ENCODE measurements at regions not wholly inside any gene's neighbourhood (a gene's known extent, or its start where the extent isn't known, plus 50 kb on each side); places are given as distances from the start of the nearest gene placed in this dataset.
"Not testable (repeated sequence)": the region's sequence is repeated elsewhere in the genome, so short reads cannot be mapped to it uniquely, and the experiment has no call there.

DNA sequence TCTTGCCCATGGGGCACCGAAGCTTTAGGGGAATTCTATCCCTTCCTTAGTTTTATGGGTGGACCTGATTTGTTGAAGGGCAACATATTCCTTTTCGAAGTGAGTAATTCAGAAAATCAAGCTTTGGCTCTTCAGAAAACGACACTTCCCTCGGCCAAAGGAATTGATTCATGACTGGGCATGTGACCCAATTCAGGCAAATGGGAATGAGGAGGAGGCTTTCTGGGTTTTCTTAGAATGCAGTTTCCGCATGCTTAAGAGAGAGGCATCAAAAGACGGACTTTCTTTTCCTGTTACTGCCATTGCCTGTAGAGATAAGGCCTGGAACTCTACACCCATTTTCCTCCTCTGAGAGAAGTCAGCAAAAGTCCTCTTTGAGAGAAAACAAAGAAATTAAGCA lies 179.5 kb downstream of the RFPL4B start:
- no peak for TF ChIP-seq SIN3A (IDR thresholded peaks at IDR 0.05; ENCODE audit: borderline replicate concordance, insufficient read depth, low read depth, low read length)
- no peak for TF ChIP-seq TCF7L2 (IDR thresholded peaks at IDR 0.05; ENCODE audit: low read depth, low read length)
- TF ChIP-seq, protein P1, sequence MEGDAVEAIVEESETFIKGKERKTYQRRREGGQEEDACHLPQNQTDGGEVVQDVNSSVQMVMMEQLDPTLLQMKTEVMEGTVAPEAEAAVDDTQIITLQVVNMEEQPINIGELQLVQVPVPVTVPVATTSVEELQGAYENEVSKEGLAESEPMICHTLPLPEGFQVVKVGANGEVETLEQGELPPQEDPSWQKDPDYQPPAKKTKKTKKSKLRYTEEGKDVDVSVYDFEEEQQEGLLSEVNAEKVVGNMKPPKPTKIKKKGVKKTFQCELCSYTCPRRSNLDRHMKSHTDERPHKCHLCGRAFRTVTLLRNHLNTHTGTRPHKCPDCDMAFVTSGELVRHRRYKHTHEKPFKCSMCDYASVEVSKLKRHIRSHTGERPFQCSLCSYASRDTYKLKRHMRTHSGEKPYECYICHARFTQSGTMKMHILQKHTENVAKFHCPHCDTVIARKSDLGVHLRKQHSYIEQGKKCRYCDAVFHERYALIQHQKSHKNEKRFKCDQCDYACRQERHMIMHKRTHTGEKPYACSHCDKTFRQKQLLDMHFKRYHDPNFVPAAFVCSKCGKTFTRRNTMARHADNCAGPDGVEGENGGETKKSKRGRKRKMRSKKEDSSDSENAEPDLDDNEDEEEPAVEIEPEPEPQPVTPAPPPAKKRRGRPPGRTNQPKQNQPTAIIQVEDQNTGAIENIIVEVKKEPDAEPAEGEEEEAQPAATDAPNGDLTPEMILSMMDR (IDR thresholded peaks at IDR 0.05) = no peak
- no peak for TF ChIP-seq POLR2AphosphoS5 (IDR thresholded peaks at IDR 0.05; ENCODE audit: low read depth, low read length)
- TF ChIP-seq REST (IDR thresholded peaks at IDR 0.05; ENCODE audit: insufficient read depth in 1 of 2, low read depth in 2 of 2, low read length in 1 of 2) = no peak
- Histone ChIP-seq H3K27ac (ENCODE audit: low read length) (no peak overlapping the region), H3K4me1 (ENCODE audit: control insufficient read depth, insufficient read depth, low read length) (no peaks in the 10 kb centered on the region), H3K4me3 (ENCODE audit: low read depth in 2 of 2, low read length in 2 of 2) (no peak overlapping the region), H3K27me3 (ENCODE audit: control insufficient read depth, insufficient read depth, low read length) (no peaks in the 10 kb centered on the region), H3K9me3 (ENCODE audit: control insufficient read depth, insufficient read depth, low read depth, low read length) (0 out of 2 replicates have a peak, but pooled peaks cover under 1% of the 10 kb centered on the region), H3K36me3 (ENCODE audit: control insufficient read depth, insufficient read depth, low read length) (no peaks in the 10 kb centered on the region)
- CTCF ChIA-PET = no interaction called here
- BruUV-seq (replicated peaks) = no TSS peak
- POLR2A ChIA-PET = interaction anchor here (0.6 kb wide), 1 partner anchor 138 kb away, joined by 3 read pairs; no protein-coding TSS in a partner anchor
- no peak for DNase-seq (ENCODE audit: low read depth, low spot score)
- no peak for ATAC-seq
- in situ Hi-C loops (cut with HindIII; ENCODE audit: low pct_unique_long_range_greater_than_20kb, low sequenced_read_pairs) (no loop called here), intact Hi-C loops (cut with micrococcal nuclease; ENCODE audit: unreplicated experiment) (no loop called here)

- H3K4me3 ChIP-seq (ENCODE audit: low read depth in 2 of 2, low read length in 2 of 2); POLR2A ChIA-PET; in situ Hi-C loops (cut with HindIII; ENCODE audit: low pct_unique_long_range_greater_than_20kb, low sequenced_read_pairs); intact Hi-C loops (cut with micrococcal nuclease; ENCODE audit: unreplicated experiment); H3K36me3 ChIP-seq (ENCODE audit: control insufficient read depth, insufficient read depth, low read length); H3K27ac ChIP-seq (ENCODE audit: low read length); DNase-seq (ENCODE audit: low read depth, low spot score); CTCF ChIA-PET; H3K9me3 ChIP-seq (ENCODE audit: control insufficient read depth, insufficient read depth, low read depth, low read length); H3K4me1 ChIP-seq (ENCODE audit: control insufficient read depth, insufficient read depth, low read length); BruUV-seq (replicated peaks); ATAC-seq; H3K27me3 ChIP-seq (ENCODE audit: control insufficient read depth, insufficient read depth, low read length): not testable (repeated sequence)
These were observed 181.2 kb downstream of the RFPL4B start for GRCh38 chr6:112528306-112528705.

- intact Hi-C loops (cut with micrococcal nuclease; ENCODE audit: unreplicated experiment) (no loop called here), in situ Hi-C loops (cut with HindIII; ENCODE audit: low pct_unique_long_range_greater_than_20kb, low sequenced_read_pairs) (no loop called here)
- H3K27me3 ChIP-seq (ENCODE audit: control insufficient read depth, insufficient read depth, low read length) = no peaks in the 10 kb centered on the region
- ChIA-PET CTCF (no interaction called here), POLR2A (no interaction called here)
- peaks cover 5% of the 10 kb centered on the region; the same call in 1 of the 2 replicates for H3K9me3 ChIP-seq (ENCODE audit: control insufficient read depth, insufficient read depth, low read depth, low read length)
- no peaks in the 10 kb centered on the region for H3K4me1 ChIP-seq (ENCODE audit: control insufficient read depth, insufficient read depth, low read length)
- H3K36me3 ChIP-seq (ENCODE audit: control insufficient read depth, insufficient read depth, low read length) = no peaks in the 10 kb centered on the region
- TF ChIP-seq SIN3A (IDR thresholded peaks at IDR 0.05; ENCODE audit: borderline replicate concordance, insufficient read depth, low read depth, low read length) (no peak), REST (IDR thresholded peaks at IDR 0.05; ENCODE audit: insufficient read depth in 1 of 2, low read depth in 2 of 2, low read length in 1 of 2) (no peak), TCF7L2 (IDR thresholded peaks at IDR 0.05; ENCODE audit: low read depth, low read length) (no peak), POLR2AphosphoS5 (IDR thresholded peaks at IDR 0.05; ENCODE audit: low read depth, low read length) (no peak)
- TF ChIP-seq, protein P1 (IDR thresholded peaks at IDR 0.05) = no peak
- no TSS peak for BruUV-seq (replicated peaks)
- no peak for ATAC-seq
- no peak for DNase-seq (ENCODE audit: low read depth, low spot score)
- no peak overlapping the region for H3K27ac ChIP-seq (ENCODE audit: low read length)
- H3K4me3 ChIP-seq (ENCODE audit: low read depth in 2 of 2, low read length in 2 of 2) = no peak overlapping the region
These were observed 188.7 kb downstream of the RFPL4B start for GRCh38 chr6:112535816-112536215.
